ENCODE measurements at regions not wholly inside any gene's neighbourhood (a gene's known extent, or its start where the extent isn't known, plus 50 kb on each side); places are given as distances from the start of the nearest gene placed in this dataset.
A peak's percentile ranks its signal among the peaks of the same experiment; 100 is the strongest.

DNA sequence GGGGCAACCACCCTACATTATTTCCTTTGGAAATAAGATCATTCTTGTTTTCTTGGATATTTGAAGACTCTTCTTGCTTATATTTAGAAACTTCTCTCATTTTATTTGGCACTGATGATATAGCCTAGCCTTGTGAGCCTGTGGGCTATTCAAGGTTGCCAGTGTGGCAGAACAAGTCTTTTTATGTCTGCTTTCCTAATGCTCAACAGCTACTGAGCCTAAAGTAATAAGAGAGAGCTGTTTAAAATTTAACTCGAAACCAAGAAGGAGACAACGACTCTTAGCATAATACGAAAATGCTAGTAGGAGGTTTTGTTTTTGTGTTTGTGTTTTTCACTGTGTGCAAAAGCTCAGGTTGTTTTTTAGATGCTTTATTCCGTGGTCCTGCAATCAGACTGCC is 104.0 kb upstream of the CPM start:
- TF ChIP-seq, protein P1, sequence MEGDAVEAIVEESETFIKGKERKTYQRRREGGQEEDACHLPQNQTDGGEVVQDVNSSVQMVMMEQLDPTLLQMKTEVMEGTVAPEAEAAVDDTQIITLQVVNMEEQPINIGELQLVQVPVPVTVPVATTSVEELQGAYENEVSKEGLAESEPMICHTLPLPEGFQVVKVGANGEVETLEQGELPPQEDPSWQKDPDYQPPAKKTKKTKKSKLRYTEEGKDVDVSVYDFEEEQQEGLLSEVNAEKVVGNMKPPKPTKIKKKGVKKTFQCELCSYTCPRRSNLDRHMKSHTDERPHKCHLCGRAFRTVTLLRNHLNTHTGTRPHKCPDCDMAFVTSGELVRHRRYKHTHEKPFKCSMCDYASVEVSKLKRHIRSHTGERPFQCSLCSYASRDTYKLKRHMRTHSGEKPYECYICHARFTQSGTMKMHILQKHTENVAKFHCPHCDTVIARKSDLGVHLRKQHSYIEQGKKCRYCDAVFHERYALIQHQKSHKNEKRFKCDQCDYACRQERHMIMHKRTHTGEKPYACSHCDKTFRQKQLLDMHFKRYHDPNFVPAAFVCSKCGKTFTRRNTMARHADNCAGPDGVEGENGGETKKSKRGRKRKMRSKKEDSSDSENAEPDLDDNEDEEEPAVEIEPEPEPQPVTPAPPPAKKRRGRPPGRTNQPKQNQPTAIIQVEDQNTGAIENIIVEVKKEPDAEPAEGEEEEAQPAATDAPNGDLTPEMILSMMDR (IDR thresholded peaks at IDR 0.05): no peak
- Mint-ChIP-seq H3K27me3 (peaks cover 10% of the 10 kb centered on the region), H3K4me3 (no peak overlapping the region), H3K4me1 (ENCODE audit: low read depth) (no peaks in the 10 kb centered on the region), H3K27ac (no peak overlapping the region), H3K36me3 (ENCODE audit: low read depth) (no peaks in the 10 kb centered on the region), H3K9me3 (no peaks in the 10 kb centered on the region)
- CTCF ChIA-PET: no interaction called here
- DNase-seq (no peak), ATAC-seq (no peak)
- intact Hi-C loops (cut with micrococcal nuclease): no loop called here
- POLR2A ChIA-PET: no interaction called here

DNA sequence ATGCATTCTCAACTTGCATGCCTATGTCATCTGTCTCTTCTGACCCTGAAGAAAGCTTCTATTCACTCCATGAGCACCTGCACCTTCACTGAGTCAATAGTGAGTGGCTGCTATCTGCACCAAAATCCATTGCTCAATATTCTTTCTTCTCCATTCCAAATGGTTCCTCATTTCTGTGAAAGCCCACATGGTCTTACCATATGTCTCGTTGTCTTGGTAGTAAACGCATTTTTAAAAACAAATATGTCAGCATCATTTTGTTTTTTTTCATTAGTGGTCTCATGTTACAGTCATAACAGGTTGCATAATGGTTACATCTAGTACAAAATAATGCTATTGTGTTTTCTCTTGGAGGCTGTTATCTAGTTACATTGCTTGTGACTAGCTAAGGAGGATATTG is 106.9 kb upstream of the CPM start:
- no peak for DNase-seq
- no peak for ATAC-seq
- CTCF ChIA-PET: interaction anchor here (1.2 kb wide), 1 partner anchor 11 kb away, joined by 4 read pairs; no protein-coding TSS in a partner anchor
- Mint-ChIP-seq H3K36me3 (ENCODE audit: low read depth) (no peaks in the 10 kb centered on the region), H3K4me3 (no peak overlapping the region), H3K27ac (no peak overlapping the region), H3K4me1 (ENCODE audit: low read depth) (peaks cover 1% of the 10 kb centered on the region), H3K27me3 (peaks cover 7% of the 10 kb centered on the region), H3K9me3 (no peaks in the 10 kb centered on the region)
- intact Hi-C loops (cut with micrococcal nuclease): no loop called here
- TF ChIP-seq, protein P1 (IDR thresholded peaks at IDR 0.05): no peak
- POLR2A ChIA-PET: interaction anchor here (0.7 kb wide), 1 partner anchor 1462 kb away, joined by 3 read pairs; no protein-coding TSS in a partner anchor

DNA sequence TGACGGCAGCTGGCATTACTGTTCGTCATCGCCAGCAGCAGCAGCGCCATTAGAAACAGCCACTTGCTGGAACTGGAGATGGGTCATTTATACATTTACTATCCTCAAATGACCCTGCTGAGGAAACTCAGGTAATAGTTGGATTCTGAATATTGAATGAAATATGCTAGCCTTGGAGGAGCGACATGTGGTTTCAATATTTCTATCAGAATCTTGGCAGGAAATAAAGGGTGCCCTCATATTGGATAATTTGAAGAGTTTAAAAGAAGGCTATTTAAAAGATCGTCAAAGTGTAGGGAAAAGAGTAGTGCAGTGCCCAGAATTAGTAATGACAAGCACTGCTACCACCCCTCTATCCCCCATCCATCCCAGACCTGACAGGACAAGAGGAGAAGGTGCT is 109.6 kb upstream of the CPM start:
- ATAC-seq: no peak
- no peaks in the 10 kb centered on the region for H3K9me3 Mint-ChIP-seq
- H3K4me3 Mint-ChIP-seq: no peak overlapping the region
- ChIA-PET CTCF (no interaction called here), POLR2A (no interaction called here)
- TF ChIP-seq, protein P1 (IDR thresholded peaks at IDR 0.05): no peak
- no peaks in the 10 kb centered on the region for H3K36me3 Mint-ChIP-seq (ENCODE audit: low read depth)
- no peak for DNase-seq
- H3K27ac Mint-ChIP-seq: no peak overlapping the region
- intact Hi-C loops (cut with micrococcal nuclease): no loop called here
- peaks cover 3% of the 10 kb centered on the region for H3K4me1 Mint-ChIP-seq (ENCODE audit: low read depth)
- peaks cover 19% of the 10 kb centered on the region for H3K27me3 Mint-ChIP-seq

DNA sequence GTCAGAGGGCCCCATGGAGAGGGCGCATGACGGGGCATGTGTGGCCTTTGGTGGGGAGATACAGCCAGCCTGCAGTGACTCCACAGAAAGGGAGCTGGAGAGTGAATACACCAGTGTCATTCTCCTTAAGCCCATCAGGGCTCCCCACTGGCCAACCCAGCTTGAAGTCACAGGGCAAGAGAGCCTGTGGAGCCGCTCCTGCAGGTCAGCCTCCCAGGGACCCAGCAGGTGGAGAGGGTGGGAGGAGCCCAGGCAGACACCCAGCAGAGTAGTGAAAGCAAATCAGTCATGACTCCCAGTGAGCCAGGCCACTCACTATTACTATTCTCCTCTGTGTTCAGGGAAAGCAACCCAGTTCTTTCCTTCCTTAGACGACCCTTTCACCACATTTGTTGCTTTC is 110.0 kb upstream of the CPM start:
- Mint-ChIP-seq H3K27ac (no peak overlapping the region), H3K4me3 (no peak overlapping the region), H3K27me3 (peaks cover 17% of the 10 kb centered on the region), H3K36me3 (ENCODE audit: low read depth) (no peaks in the 10 kb centered on the region), H3K4me1 (ENCODE audit: low read depth) (peaks cover 3% of the 10 kb centered on the region), H3K9me3 (no peaks in the 10 kb centered on the region)
- POLR2A ChIA-PET: no interaction called here
- ATAC-seq (no peak), DNase-seq (no peak)
- intact Hi-C loops (cut with micrococcal nuclease): no loop called here
- TF ChIP-seq, protein P1 (IDR thresholded peaks at IDR 0.05): no peak
- CTCF ChIA-PET: interaction anchor here (1.1 kb wide), 1 partner anchor 9 kb away, joined by 3 read pairs; no protein-coding TSS in a partner anchor

DNA sequence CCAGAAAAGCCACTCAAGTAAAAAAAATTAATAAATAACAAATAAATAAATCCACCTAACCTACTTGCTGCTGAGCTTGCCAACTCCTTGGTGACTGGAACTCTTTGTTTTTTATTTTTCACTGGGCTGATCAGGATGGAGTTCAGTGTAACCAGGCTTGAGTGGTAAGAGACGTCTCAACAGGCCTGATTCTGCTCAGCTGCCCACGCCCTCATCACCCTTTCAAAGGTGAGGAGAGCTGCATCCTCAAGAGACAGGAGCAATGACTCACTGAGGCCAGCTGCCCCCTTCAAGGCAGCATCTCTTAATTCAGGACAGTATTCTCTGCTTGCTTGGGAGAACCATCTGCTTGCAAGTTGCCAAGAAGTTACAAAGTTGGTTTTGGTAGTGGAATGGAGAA is 111.9 kb upstream of the CPM start:
- Mint-ChIP-seq H3K9me3 (no peaks in the 10 kb centered on the region), H3K27me3 (peaks cover 22% of the 10 kb centered on the region), H3K27ac (no peak overlapping the region), H3K4me1 (ENCODE audit: low read depth) (peaks cover 3% of the 10 kb centered on the region), H3K36me3 (ENCODE audit: low read depth) (no peaks in the 10 kb centered on the region), H3K4me3 (no peak overlapping the region)
- CTCF ChIA-PET: interaction anchor here (1.4 to 1.5 kb wide), 2 partner anchors 25 to 112 kb away, joined by 3 to 5 read pairs; no protein-coding TSS in a partner anchor
- DNase-seq (peak; percentile 12), ATAC-seq (no peak)
- intact Hi-C loops (cut with micrococcal nuclease): no loop called here
- POLR2A ChIA-PET: no interaction called here
- TF ChIP-seq, protein P1 (IDR thresholded peaks at IDR 0.05): no peak
